COR-L47 (cell line): ENCODE measurements at regions not wholly inside any gene's neighbourhood (a gene's known extent, or its start where the extent isn't known, plus 50 kb on each side); places are given as distances from the start of the nearest gene placed in this dataset.

ENCODE experiments used
- DNase-seq: peaks from one replicate; lab custom pipeline; 2025; lab: John Stamatoyannopoulos, UW

- DNase-seq: no peak
Measured at GRCh38 chr7:67553378-67553777, 556.7 kb downstream of the TYW1 start.

GRCh38 chr7:67554986-67555385, 558.4 kb downstream of the TYW1 start:
- DNase-seq: peak; percentile 56

GRCh38 chr7:67564959-67565358, 568.3 kb downstream of the TYW1 start:
- no peak for DNase-seq

GRCh38 chr7:67566101-67566500, 569.5 kb downstream of the TYW1 start:
- no peak for DNase-seq

GRCh38 chr7:67571026-67571545, 574.5 kb downstream of the TYW1 start:
- no peak for DNase-seq

GRCh38 chr7:67573639-67574038, 577.0 kb downstream of the TYW1 start:
- no peak for DNase-seq

GRCh38 chr7:67588631-67589030, 592.0 kb downstream of the TYW1 start:
- DNase-seq: no peak

GRCh38 chr7:67589183-67589582, 592.5 kb downstream of the TYW1 start:
- DNase-seq: peak; percentile 3

GRCh38 chr7:67590649-67591048, 594.0 kb downstream of the TYW1 start:
- no peak for DNase-seq

GRCh38 chr7:67593794-67594193, 597.2 kb downstream of the TYW1 start:
- no peak for DNase-seq

- no peak for DNase-seq
Measured at GRCh38 chr7:67595431-67596180, 599.0 kb downstream of the TYW1 start.

GRCh38 chr7:67597161-67597560, 600.5 kb downstream of the TYW1 start:
- no peak for DNase-seq

- DNase-seq: no peak
Measured at GRCh38 chr7:67598469-67598868, 601.8 kb downstream of the TYW1 start.

GRCh38 chr7:67599331-67600062, 602.9 kb downstream of the TYW1 start:
- DNase-seq: no peak

- DNase-seq: no peak
Measured at GRCh38 chr7:67602246-67602887, 605.7 kb downstream of the TYW1 start.

GRCh38 chr7:67604461-67605386, 608.1 kb downstream of the TYW1 start:
- no peak for DNase-seq

GRCh38 chr7:67608806-67609205, 612.2 kb downstream of the TYW1 start:
- no peak for DNase-seq

- DNase-seq: no peak
Measured at GRCh38 chr7:67610897-67611296, 614.3 kb downstream of the TYW1 start.

- no peak for DNase-seq
Measured at GRCh38 chr7:67614843-67615242, 618.2 kb downstream of the TYW1 start.

GRCh38 chr7:67616517-67616916, 619.9 kb downstream of the TYW1 start:
- no peak for DNase-seq

GRCh38 chr7:67618556-67619162, 622.0 kb downstream of the TYW1 start:
- no peak for DNase-seq
